ENCODE measurements at regions not wholly inside any gene's neighbourhood (a gene's known extent, or its start where the extent isn't known, plus 50 kb on each side); places are given as distances from the start of the nearest gene placed in this dataset.

- H3K27me3 ChIP-seq (ENCODE audit: control insufficient read depth, insufficient read depth, low read length), result no peaks in the 10 kb centered on the region
- FAIRE-seq, result no peak
Observed at GRCh38 chr1:172885971-172886370, 164.8 kb downstream of the TNFSF18 start.

GRCh38 chr1:172887162-172887561 is 163.6 kb downstream of the TNFSF18 start:
- DNase-seq (ENCODE audit: low read depth) (peak; percentile 70), FAIRE-seq (no peak)
- no peaks in the 10 kb centered on the region for H3K27me3 ChIP-seq (ENCODE audit: control insufficient read depth, insufficient read depth, low read length)
- no peak for TF ChIP-seq CTCF (IDR thresholded peaks at IDR 0.05; ENCODE audit: insufficient read depth, low read length, severe bottlenecking)
- no peak overlapping the region for H3K4me3 ChIP-seq (ENCODE audit: low read depth, low read length)
- H3K36me3 ChIP-seq (ENCODE audit: control insufficient read depth, insufficient read depth, low read length), result no peaks in the 10 kb centered on the region

More at GRCh38 chr1:172885971-172886370, 164.8 kb downstream of the TNFSF18 start:
- peak; percentile 69 for DNase-seq (ENCODE audit: low read depth)
- Histone ChIP-seq H3K4me3 (ENCODE audit: low read depth, low read length) (no peak overlapping the region), H3K36me3 (ENCODE audit: control insufficient read depth, insufficient read depth, low read length) (no peaks in the 10 kb centered on the region)
- no peak for TF ChIP-seq CTCF (IDR thresholded peaks at IDR 0.05; ENCODE audit: insufficient read depth, low read length, severe bottlenecking)

GRCh38 chr1:172893146-172893841 is 157.4 kb downstream of the TNFSF18 start:
- H3K27me3 ChIP-seq (ENCODE audit: control insufficient read depth, insufficient read depth, low read length), result no peaks in the 10 kb centered on the region
- FAIRE-seq, result peak; percentile 50
- H3K4me3 ChIP-seq (ENCODE audit: low read depth, low read length), result no peak overlapping the region
- no peaks in the 10 kb centered on the region for H3K36me3 ChIP-seq (ENCODE audit: control insufficient read depth, insufficient read depth, low read length)
- TF ChIP-seq CTCF (IDR thresholded peaks at IDR 0.05; ENCODE audit: insufficient read depth, low read length, severe bottlenecking), result no peak
- DNase-seq (ENCODE audit: low read depth), result no peak

GRCh38 chr1:172894349-172895049 is 156.2 kb downstream of the TNFSF18 start:
- no peaks in the 10 kb centered on the region for H3K36me3 ChIP-seq (ENCODE audit: control insufficient read depth, insufficient read depth, low read length)
- no peaks in the 10 kb centered on the region for H3K27me3 ChIP-seq (ENCODE audit: control insufficient read depth, insufficient read depth, low read length)
- DNase-seq (ENCODE audit: low read depth), result no peak
- FAIRE-seq, result no peak
- no peak overlapping the region for H3K4me3 ChIP-seq (ENCODE audit: low read depth, low read length)
- TF ChIP-seq CTCF (IDR thresholded peaks at IDR 0.05; ENCODE audit: insufficient read depth, low read length, severe bottlenecking), result no peak

- no peak for TF ChIP-seq CTCF (IDR thresholded peaks at IDR 0.05; ENCODE audit: insufficient read depth, low read length, severe bottlenecking)
- no peak overlapping the region for H3K4me3 ChIP-seq (ENCODE audit: low read depth, low read length)
Observed at GRCh38 chr1:172895050-172895460, 155.7 kb downstream of the TNFSF18 start.

More at GRCh38 chr1:172895050-172895460, 155.7 kb downstream of the TNFSF18 start:
- Histone ChIP-seq H3K27me3 (ENCODE audit: control insufficient read depth, insufficient read depth, low read length) (no peaks in the 10 kb centered on the region), H3K36me3 (ENCODE audit: control insufficient read depth, insufficient read depth, low read length) (no peaks in the 10 kb centered on the region)
- no peak for DNase-seq (ENCODE audit: low read depth)
- FAIRE-seq, result no peak

Data from bronchial epithelial cell (primary cell).